ENCODE measurements at regions not wholly inside any gene's neighbourhood (a gene's known extent, or its start where the extent isn't known, plus 50 kb on each side); places are given as distances from the start of the nearest gene placed in this dataset.

DNA sequence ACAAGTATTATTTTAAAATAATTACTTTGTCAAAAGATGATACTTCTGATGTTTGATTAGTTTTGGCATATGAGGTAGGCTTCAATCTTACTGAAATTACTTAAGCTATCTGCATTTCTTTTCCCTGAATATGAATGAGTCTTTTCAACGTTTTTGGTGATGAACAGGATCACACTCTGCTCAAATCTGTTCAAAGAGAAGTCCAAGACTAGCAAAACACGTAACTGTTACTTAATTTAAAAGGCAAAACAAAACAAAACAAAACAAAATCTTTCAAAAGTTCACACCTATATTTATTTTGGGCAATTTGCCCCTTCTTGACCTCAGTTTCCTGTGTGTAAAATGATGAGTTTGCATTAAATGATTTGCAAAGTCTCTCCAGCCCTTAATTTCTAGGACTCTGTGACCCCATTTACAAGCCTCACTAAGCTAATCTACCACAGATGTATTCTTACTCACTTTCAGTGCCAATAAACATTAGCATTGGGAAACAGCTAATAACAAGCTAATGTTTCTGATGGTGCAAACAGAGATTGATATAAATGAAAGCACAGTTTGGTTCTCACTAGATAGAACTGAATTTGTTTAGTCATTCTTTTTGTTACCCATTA is 865.4 kb downstream of the LTN1 start:
- TF ChIP-seq, protein P1, sequence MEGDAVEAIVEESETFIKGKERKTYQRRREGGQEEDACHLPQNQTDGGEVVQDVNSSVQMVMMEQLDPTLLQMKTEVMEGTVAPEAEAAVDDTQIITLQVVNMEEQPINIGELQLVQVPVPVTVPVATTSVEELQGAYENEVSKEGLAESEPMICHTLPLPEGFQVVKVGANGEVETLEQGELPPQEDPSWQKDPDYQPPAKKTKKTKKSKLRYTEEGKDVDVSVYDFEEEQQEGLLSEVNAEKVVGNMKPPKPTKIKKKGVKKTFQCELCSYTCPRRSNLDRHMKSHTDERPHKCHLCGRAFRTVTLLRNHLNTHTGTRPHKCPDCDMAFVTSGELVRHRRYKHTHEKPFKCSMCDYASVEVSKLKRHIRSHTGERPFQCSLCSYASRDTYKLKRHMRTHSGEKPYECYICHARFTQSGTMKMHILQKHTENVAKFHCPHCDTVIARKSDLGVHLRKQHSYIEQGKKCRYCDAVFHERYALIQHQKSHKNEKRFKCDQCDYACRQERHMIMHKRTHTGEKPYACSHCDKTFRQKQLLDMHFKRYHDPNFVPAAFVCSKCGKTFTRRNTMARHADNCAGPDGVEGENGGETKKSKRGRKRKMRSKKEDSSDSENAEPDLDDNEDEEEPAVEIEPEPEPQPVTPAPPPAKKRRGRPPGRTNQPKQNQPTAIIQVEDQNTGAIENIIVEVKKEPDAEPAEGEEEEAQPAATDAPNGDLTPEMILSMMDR (IDR thresholded peaks at IDR 0.05; ENCODE audit: insufficient read depth, low read length, poor library complexity, severe bottlenecking), result no peak
- TF ChIP-seq EZH2phosphoT487 (conservative IDR thresholded peaks at IDR 0.05; ENCODE audit: low read length), result no peak
